ENCODE measurements at regions not wholly inside any gene's neighbourhood (a gene's known extent, or its start where the extent isn't known, plus 50 kb on each side); places are given as distances from the start of the nearest gene placed in this dataset.

- TF ChIP-seq POLR2AphosphoS5 (IDR thresholded peaks at IDR 0.05; ENCODE audit: borderline replicate concordance, low read depth, low read length) (no peak), EZH2 (IDR thresholded peaks at IDR 0.05) (no peak)
These were observed 378.5 kb upstream of the TSHZ2 start for GRCh38 chr20:52593654-52594053.

Measured in SK-N-MC (cell line).